B cell (primary cell): ENCODE measurements at regions not wholly inside any gene's neighbourhood (a gene's known extent, or its start where the extent isn't known, plus 50 kb on each side); places are given as distances from the start of the nearest gene placed in this dataset.

Experiments
- CTCF ChIP-seq: fragments of 200-600 bp; IDR thresholded peaks from one replicate; pipeline ENCODE4 v1.8.0; 2022; ENCODE audit warnings: antibody characterized with exemption, mild to moderate bottlenecking
- EZH2 ChIP-seq: IDR thresholded peaks from 2 replicates; pipeline ENCODE4 v1.6.1; 2012; ENCODE audit warnings: borderline replicate concordance, low read depth, mild to moderate bottlenecking, moderate library complexity, low read length; ENCODE audit not compliant: insufficient read depth, poor library complexity, severe bottlenecking

- TF ChIP-seq CTCF (no peak), EZH2 (no peak)
Measured at GRCh38 chr13:67306742-67307141, 76.6 kb upstream of the PCDH9 start.
